IMR-90 (cell line): ENCODE measurements at regions not wholly inside any gene's neighbourhood (a gene's known extent, or its start where the extent isn't known, plus 50 kb on each side); places are given as distances from the start of the nearest gene placed in this dataset.

Source experiments
- ATAC-seq: fragments of 200-7000 bp; cut with Tn5 transposase; 2 replicates; pipeline ENCODE4 v1.9.1; 2020; ENCODE audit warnings: low read depth, mild to moderate bottlenecking, moderate library complexity
- BruUV-seq: library from RNA; stranded (reverse); fragments of 400-500 nt; replicated peaks from 2 replicates; lab custom pipeline; 2021; lab: Mats Ljungman, UMichigan
- CTCF ChIA-PET: fragments of 300-600 bp; formaldehyde crosslinking; extraction: SDS; loops from one replicate; lab custom pipeline; 2021; ENCODE audit warnings: antibody characterized with exemption; lab: Yijun Ruan, JAX
- POLR2A ChIA-PET: fragments of 300-600 bp; sonication (Branson Sonifier 250); formaldehyde crosslinking; loops from one replicate; lab custom pipeline; 2022; ENCODE audit warnings: antibody characterized with exemption; ENCODE audit not compliant: unreplicated experiment; lab: Charles Lee
- DNase-seq: peaks from one replicate; pipeline ENCODE4 v3.0.0; 2013
- H2AFZ ChIP-seq: replicated peaks from 2 replicates; pipeline ENCODE3; 2013; ENCODE audit warnings: low read length, mild to moderate bottlenecking; ENCODE audit not compliant: poor library complexity
- H2AK5ac ChIP-seq: 2 replicates; pipeline ENCODE4 v1.6.1; 2013; ENCODE audit warnings: low read depth, low read length, inconsistent platforms
- H2AK9ac ChIP-seq: replicated peaks from 2 replicates; pipeline ENCODE3; 2013; ENCODE audit warnings: mild to moderate bottlenecking, low read depth, low read length, moderate library complexity; ENCODE audit not compliant: poor library complexity
- H2BK120ac ChIP-seq: 2 replicates; pipeline ENCODE4 v1.6.1; 2013; ENCODE audit warnings: low read depth, low read length, inconsistent platforms
- H2BK15ac ChIP-seq: 3 replicates; pipeline ENCODE4 v1.6.1; 2013; ENCODE audit warnings: low read depth, low read length, inconsistent platforms
- H2BK20ac ChIP-seq: 2 replicates; pipeline ENCODE4 v1.6.1; 2013; ENCODE audit warnings: low read depth, mild to moderate bottlenecking, inconsistent platforms, low read length, moderate library complexity
- H2BK5ac ChIP-seq: 2 replicates; pipeline ENCODE4 v1.6.1; 2013; ENCODE audit warnings: mild to moderate bottlenecking, low read depth, low read length, inconsistent platforms; ENCODE audit not compliant: poor library complexity, severe bottlenecking
- H3K14ac ChIP-seq: replicated peaks from 2 replicates; pipeline ENCODE4 v1.6.1; 2013; ENCODE audit warnings: low read depth, low read length, inconsistent platforms
- H3K18ac ChIP-seq: 2 replicates; pipeline ENCODE4 v1.6.1; 2013; ENCODE audit warnings: low read depth, low read length, control low read depth
- H3K23ac ChIP-seq: 2 replicates; pipeline ENCODE4 v1.6.1; 2013; ENCODE audit warnings: low read depth, low read length, inconsistent platforms
- H3K27ac ChIP-seq: 2 replicates; pipeline ENCODE4 v1.5.1; 2013; ENCODE audit warnings: mild to moderate bottlenecking, control low read depth, low read length; ENCODE audit not compliant: insufficient read depth
- H3K27me3 ChIP-seq: 2 replicates; pipeline ENCODE4 v1.6.1; 2013; ENCODE audit warnings: low read length; ENCODE audit not compliant: control insufficient read depth, insufficient read depth
- H3K36me3 ChIP-seq: 2 replicates; pipeline ENCODE4 v1.6.1; 2013; ENCODE audit warnings: low read length, mixed read lengths; ENCODE audit not compliant: control insufficient read depth, insufficient read depth
- H3K4ac ChIP-seq: 2 replicates; pipeline ENCODE4 v1.6.1; 2013; ENCODE audit warnings: low read depth, low read length, inconsistent platforms
- H3K4me1 ChIP-seq: 2 replicates; pipeline ENCODE4 v1.6.1; 2013; ENCODE audit warnings: low read length, mixed read lengths; ENCODE audit not compliant: control insufficient read depth, insufficient read depth
- H3K4me2 ChIP-seq: 2 replicates; pipeline ENCODE4 v1.6.1; 2013; ENCODE audit warnings: low read depth, mild to moderate bottlenecking, control low read depth, low read length, moderate library complexity
- H3K4me3 ChIP-seq: 2 replicates; pipeline ENCODE4 v1.5.1; 2013; ENCODE audit warnings: low read depth, mild to moderate bottlenecking, control low read depth, low read length, moderate library complexity; ENCODE audit not compliant: insufficient read depth
- H3K56ac ChIP-seq: 2 replicates; pipeline ENCODE4 v1.6.1; 2013; ENCODE audit warnings: low read length, inconsistent platforms; ENCODE audit not compliant: insufficient read depth; ENCODE audit errors: extremely low read depth
- H3K79me1 ChIP-seq, 2 experiments: 2 replicates each; pipeline ENCODE4 v1.6.1; 2013; ENCODE audit warnings: low read length in 2 of 2, inconsistent platforms in 1 of 2, low read depth in 1 of 2
- H3K9ac ChIP-seq: 2 replicates; pipeline ENCODE4 v1.6.1; 2013; ENCODE audit warnings: low read depth, low read length, control low read depth
- H3K9me1 ChIP-seq: 2 replicates; pipeline ENCODE4 v1.6.1; 2013; ENCODE audit warnings: low read length, inconsistent platforms; ENCODE audit not compliant: insufficient read depth
- H3K9me3 ChIP-seq: 2 replicates; pipeline ENCODE4 v1.6.1; 2013; ENCODE audit warnings: low read length; ENCODE audit not compliant: control insufficient read depth, insufficient read depth
- H4K20me1 ChIP-seq: 2 replicates; pipeline ENCODE4 v1.6.1; 2013; ENCODE audit warnings: low read length, inconsistent platforms; ENCODE audit not compliant: insufficient read depth
- H4K5ac ChIP-seq: 2 replicates; pipeline ENCODE4 v1.6.1; 2013; ENCODE audit warnings: mild to moderate bottlenecking, low read depth, low read length, control low read depth
- H4K8ac ChIP-seq, 2 experiments: 2 replicates each; pipeline ENCODE4 v1.6.1; 2013; ENCODE audit warnings: low read depth in 2 of 2, low read length in 2 of 2, control low read depth in 1 of 2, inconsistent platforms in 1 of 2
- H4K91ac ChIP-seq: 2 replicates; pipeline ENCODE4 v1.6.1; 2013; ENCODE audit warnings: low read depth, low read length, inconsistent platforms; ENCODE audit not compliant: insufficient read depth
- BHLHE40 ChIP-seq: fragments of 150-350 bp; IDR thresholded peaks from 2 replicates; pipeline ENCODE4 v1.6.1; 2016; ENCODE audit warnings: mild to moderate bottlenecking, low read depth, low read length
- CEBPB ChIP-seq: IDR thresholded peaks from 2 replicates; pipeline ENCODE4 v1.6.1; 2012; ENCODE audit warnings: low read depth, low read length, improper control_type of control experiment
- CHD1 ChIP-seq: IDR thresholded peaks from 2 replicates; pipeline ENCODE4 v1.6.1; 2012; ENCODE audit warnings: low read depth, low read length, improper control_type of control experiment
- CTCF ChIP-seq: conservative IDR thresholded peaks from 2 replicates; pipeline ENCODE4 v1.5.1; 2012; ENCODE audit warnings: mild to moderate bottlenecking, low read depth, low read length, improper control_type of control experiment
- ELK1 ChIP-seq: fragments of 150-350 bp; IDR thresholded peaks from 2 replicates; pipeline ENCODE4 v1.6.1; 2016; ENCODE audit warnings: low read depth, mild to moderate bottlenecking, low read length, moderate library complexity, borderline replicate concordance
- FOS ChIP-seq: fragments of 150-350 bp; IDR thresholded peaks from 2 replicates; pipeline ENCODE4 v1.6.1; 2016; ENCODE audit warnings: low read depth, low read length
- MAFK ChIP-seq: IDR thresholded peaks from 2 replicates; pipeline ENCODE4 v1.6.1; 2012; ENCODE audit warnings: low read depth, low read length, improper control_type of control experiment
- MAZ ChIP-seq: IDR thresholded peaks from 2 replicates; pipeline ENCODE4 v1.6.1; 2012; ENCODE audit warnings: low read depth, mild to moderate bottlenecking, low read length, improper control_type of control experiment, moderate library complexity, borderline replicate concordance
- MXI1 ChIP-seq: IDR thresholded peaks from 2 replicates; pipeline ENCODE4 v1.6.1; 2012; ENCODE audit warnings: low read depth, mild to moderate bottlenecking, low read length, moderate library complexity, borderline replicate concordance
- NFE2L2 ChIP-seq: fragments of 150-350 bp; IDR thresholded peaks from 2 replicates; pipeline ENCODE4 v1.6.1; 2016; ENCODE audit warnings: low read depth, mild to moderate bottlenecking, low read length
- POLR2A ChIP-seq: IDR thresholded peaks from 2 replicates; pipeline ENCODE4 v1.6.1; 2012; ENCODE audit warnings: mild to moderate bottlenecking, low read depth, low read length
- RAD21 ChIP-seq: IDR thresholded peaks from 2 replicates; pipeline ENCODE4 v1.6.1; 2012; ENCODE audit warnings: low read length, improper control_type of control experiment
- RCOR1 ChIP-seq: IDR thresholded peaks from 2 replicates; pipeline ENCODE4 v1.6.1; 2012; ENCODE audit warnings: mild to moderate bottlenecking, low read length, improper control_type of control experiment; ENCODE audit not compliant: insufficient replicate concordance
- RFX5 ChIP-seq: IDR thresholded peaks from 2 replicates; pipeline ENCODE4 v1.8.0; 2012; ENCODE audit warnings: low read depth, mild to moderate bottlenecking, low read length, moderate library complexity
- SMC3 ChIP-seq: fragments of 150-350 bp; IDR thresholded peaks from 2 replicates; pipeline ENCODE4 v1.6.1; 2016; ENCODE audit warnings: low read depth, mild to moderate bottlenecking, antibody characterized with exemption, low read length, moderate library complexity
- USF2 ChIP-seq: fragments of 150-350 bp; IDR thresholded peaks from 2 replicates; pipeline ENCODE4 v1.6.1; 2017; ENCODE audit warnings: mild to moderate bottlenecking, antibody characterized with exemption, low read length, low read depth
- WGBS, 2 experiments: methylation state at CpG; one replicate each; pipeline versions ENCODE4 v1.1.5 to v1.1.7; 2013; ENCODE audit warnings: missing lambda C conversion rate in 2 of 2; ENCODE audit not compliant: insufficient read length in 1 of 2; ENCODE audit errors: extremely low coverage in 2 of 2; 5-methylcytosine and 5-hydroxymethylcytosine counted together
- dilution Hi-C: fragments of 300-500 bp; cut with HindIII; formaldehyde crosslinking; loops from one replicate; pipeline ENCODE4 v1.14.3; 2018; ENCODE audit warnings: low sequenced_read_pairs; ENCODE audit not compliant: unreplicated experiment
- in situ Hi-C: fragments of 300-500 bp; cut with MboI; formaldehyde crosslinking; loops from 3 replicates; pipeline ENCODE4 v1.14.3; 2019; ENCODE audit warnings: low sequenced_read_pairs, inconsistent platforms, mixed read lengths
- intact Hi-C: fragments of 100-400 bp; cut with micrococcal nuclease; formaldehyde crosslinking; loops from 2 replicates; pipeline ENCODE4 v1.10.0; 2022

GRCh38 chr3:151962352-151962751 lies 88.9 kb downstream of the SUCNR1 start:
- Histone ChIP-seq H3K56ac (no peak overlapping the region), H3K36me3 (no peaks in the 10 kb centered on the region), H2AFZ (no peak overlapping the region), H4K5ac (no peak overlapping the region), H2BK15ac (no peak overlapping the region), H3K4me3 (no peak overlapping the region), H4K8ac (no peak overlapping the region), H3K9me3 (no peaks in the 10 kb centered on the region), H3K27me3 (no peaks in the 10 kb centered on the region), H2AK5ac (no peak overlapping the region), H3K23ac (no peak overlapping the region), H4K20me1 (no peaks in the 10 kb centered on the region), H3K9me1 (no peaks in the 10 kb centered on the region), H3K79me1 (no peaks in the 10 kb centered on the region), H3K4ac (no peak overlapping the region), H3K4me2 (no peak overlapping the region), H2BK120ac (no peak overlapping the region), H4K91ac (no peak overlapping the region), H3K14ac (no peak overlapping the region), H2BK5ac (no peak overlapping the region), H2AK9ac (no peak overlapping the region), H3K9ac (no peak overlapping the region), H3K27ac (no peak overlapping the region), H2BK20ac (no peak overlapping the region), H3K4me1 (no peaks in the 10 kb centered on the region), H3K18ac (no peak overlapping the region)
- BruUV-seq, result no TSS peak
- dilution Hi-C loops, result no loop called here
- intact Hi-C loops, result no loop called here
- ATAC-seq, result no peak
- in situ Hi-C loops, result no loop called here
- TF ChIP-seq CTCF (no peak), NFE2L2 (no peak), MAFK (no peak), FOS (no peak), MAZ (no peak), RCOR1 (no peak), MXI1 (no peak), RFX5 (no peak), ELK1 (no peak), RAD21 (no peak), CEBPB (no peak), BHLHE40 (no peak), CHD1 (no peak), USF2 (no peak), POLR2A (no peak), SMC3 (no peak)
- ChIA-PET CTCF (no interaction called here), POLR2A (no interaction called here)
- no CpG with 5 or more reads among the region's 1 CpG for WGBS, 2 experiments
- DNase-seq, result no peak
